ENCODE measurements at regions not wholly inside any gene's neighbourhood (a gene's known extent, or its start where the extent isn't known, plus 50 kb on each side); places are given as distances from the start of the nearest gene placed in this dataset.

DNA sequence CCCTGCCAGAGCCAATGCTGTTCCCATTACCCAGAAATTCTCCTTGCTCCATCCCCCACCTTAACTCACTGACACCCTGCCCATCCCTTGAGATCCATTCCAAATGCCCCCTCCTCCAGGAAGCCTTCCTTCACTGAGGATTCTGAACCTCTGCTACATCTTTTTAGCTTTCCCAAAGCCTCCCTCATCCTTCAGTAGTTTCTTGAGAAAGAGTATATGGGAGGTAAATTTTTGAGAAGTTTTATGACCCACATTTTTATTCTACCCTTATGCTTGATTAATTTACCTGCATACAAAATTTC lies 93.1 kb downstream of the INHBB start:
- no peak for DNase-seq (ENCODE audit: low read depth, low spot score)
- TF ChIP-seq, protein P1, sequence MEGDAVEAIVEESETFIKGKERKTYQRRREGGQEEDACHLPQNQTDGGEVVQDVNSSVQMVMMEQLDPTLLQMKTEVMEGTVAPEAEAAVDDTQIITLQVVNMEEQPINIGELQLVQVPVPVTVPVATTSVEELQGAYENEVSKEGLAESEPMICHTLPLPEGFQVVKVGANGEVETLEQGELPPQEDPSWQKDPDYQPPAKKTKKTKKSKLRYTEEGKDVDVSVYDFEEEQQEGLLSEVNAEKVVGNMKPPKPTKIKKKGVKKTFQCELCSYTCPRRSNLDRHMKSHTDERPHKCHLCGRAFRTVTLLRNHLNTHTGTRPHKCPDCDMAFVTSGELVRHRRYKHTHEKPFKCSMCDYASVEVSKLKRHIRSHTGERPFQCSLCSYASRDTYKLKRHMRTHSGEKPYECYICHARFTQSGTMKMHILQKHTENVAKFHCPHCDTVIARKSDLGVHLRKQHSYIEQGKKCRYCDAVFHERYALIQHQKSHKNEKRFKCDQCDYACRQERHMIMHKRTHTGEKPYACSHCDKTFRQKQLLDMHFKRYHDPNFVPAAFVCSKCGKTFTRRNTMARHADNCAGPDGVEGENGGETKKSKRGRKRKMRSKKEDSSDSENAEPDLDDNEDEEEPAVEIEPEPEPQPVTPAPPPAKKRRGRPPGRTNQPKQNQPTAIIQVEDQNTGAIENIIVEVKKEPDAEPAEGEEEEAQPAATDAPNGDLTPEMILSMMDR (IDR thresholded peaks at IDR 0.05; ENCODE audit: low read depth, low read length): no peak
- in situ Hi-C loops (cut with HindIII; ENCODE audit: low sequenced_read_pairs): no loop called here

DNA sequence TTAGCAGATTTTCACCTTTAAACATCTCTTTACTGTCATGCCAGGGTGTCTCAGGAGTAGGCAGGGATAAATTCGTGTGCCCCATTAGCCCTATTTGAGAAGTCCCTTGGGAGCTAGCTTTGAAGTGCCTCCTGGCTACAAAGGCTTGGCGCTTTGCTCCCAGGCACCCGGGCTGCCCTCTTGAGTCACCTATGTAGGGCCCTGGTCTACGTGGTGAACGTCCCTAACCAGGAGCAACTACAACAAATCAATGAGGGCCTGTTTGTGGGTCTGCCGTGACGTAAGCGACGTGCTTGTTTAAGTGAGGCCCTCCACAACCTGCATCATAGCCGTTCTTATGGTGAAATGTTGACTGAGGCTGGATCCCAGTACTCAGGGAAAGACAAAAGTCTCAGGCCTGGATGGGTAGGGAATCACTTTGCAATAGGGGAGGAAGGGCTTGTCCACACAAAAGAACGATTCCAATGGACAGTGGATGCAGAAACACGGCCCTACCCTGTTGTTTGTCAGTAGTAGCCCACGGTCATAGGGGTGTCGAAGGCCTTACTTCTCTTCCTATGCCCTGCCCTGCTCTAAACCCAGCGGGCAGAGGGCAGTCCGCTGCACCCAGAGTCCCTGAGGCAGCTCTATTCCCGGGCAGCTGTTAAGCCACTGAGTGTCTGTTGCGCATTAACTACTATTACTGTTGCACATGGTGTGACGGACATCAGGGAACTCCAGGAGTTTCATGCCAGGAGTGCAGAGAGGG lies 93.9 kb downstream of the INHBB start:
- TF ChIP-seq, protein P1 (IDR thresholded peaks at IDR 0.05; ENCODE audit: low read depth, low read length): no peak
- in situ Hi-C loops (cut with HindIII; ENCODE audit: low sequenced_read_pairs): no loop called here
- DNase-seq (ENCODE audit: low read depth, low spot score): no peak
- no peak overlapping the region for H3K4me3 ChIP-seq (ENCODE audit: low read depth, low read length)

More for the DNA sequence above, 93.1 kb downstream of the INHBB start:
- no peak overlapping the region for H3K4me3 ChIP-seq (ENCODE audit: low read depth, low read length)

DNA sequence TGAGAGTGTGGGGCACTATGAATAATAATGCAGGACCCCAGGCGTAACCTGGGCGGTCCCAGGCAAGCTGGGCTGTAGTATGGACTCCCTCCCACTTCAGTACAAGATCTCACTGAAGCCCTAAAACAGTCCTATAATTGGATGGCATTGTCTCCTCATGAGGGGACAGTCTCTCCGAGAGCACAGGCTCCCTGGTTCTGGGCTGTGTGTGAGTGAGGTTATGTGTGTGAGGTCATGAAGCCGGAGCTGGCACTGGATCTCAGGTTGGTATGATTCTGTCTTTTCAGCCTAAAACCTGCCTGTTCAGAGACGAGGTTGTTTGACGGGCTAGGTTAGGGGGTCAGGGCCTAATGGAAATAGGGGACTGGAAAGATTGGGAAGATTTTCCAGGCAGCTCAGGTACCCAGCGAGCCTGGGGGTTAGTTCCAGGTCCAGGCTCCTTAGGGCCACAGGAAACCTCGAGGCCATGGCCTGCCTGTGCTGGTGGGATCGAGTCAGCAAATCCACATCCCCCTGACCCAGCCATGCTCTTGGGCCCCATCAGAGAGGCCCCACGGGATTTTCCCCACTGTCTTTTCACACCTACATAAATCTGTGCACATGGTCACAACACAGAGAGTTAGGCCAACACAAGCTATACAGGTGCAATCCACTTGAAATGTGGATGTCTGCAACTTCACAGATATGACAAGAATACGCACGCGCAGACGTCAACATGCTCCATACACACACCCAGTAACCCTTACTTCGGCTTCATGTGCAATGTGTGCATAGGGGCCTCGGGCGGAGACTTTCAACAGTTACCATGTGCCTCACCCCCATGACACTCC lies 94.8 kb downstream of the INHBB start:
- TF ChIP-seq, protein P1 (IDR thresholded peaks at IDR 0.05; ENCODE audit: low read depth, low read length): no peak
- in situ Hi-C loops (cut with HindIII; ENCODE audit: low sequenced_read_pairs): no loop called here

DNA sequence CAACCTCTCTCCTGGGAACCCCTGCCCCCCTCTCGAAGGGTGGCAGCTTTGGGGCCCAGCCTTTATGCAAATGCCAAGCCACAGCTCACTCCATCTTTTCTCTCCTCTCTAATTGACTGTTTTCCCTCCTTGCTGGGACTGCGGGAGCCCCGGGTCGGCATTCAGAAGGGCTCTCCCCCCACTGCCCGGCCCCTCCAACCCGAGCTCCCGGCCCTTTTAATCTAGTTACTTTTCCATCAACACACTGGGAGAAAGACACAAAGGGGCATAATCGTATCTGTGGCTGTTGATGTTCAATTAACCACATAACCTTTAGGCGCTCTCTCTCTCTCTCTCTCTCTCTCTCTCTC lies 95.4 kb downstream of the INHBB start:
- TF ChIP-seq, protein P1 (IDR thresholded peaks at IDR 0.05; ENCODE audit: low read depth, low read length): no peak
- in situ Hi-C loops (cut with HindIII; ENCODE audit: low sequenced_read_pairs): no loop called here
- no peak overlapping the region for H3K4me3 ChIP-seq (ENCODE audit: low read depth, low read length)
- DNase-seq (ENCODE audit: low read depth, low spot score): no peak

More for the DNA sequence above, 94.8 kb downstream of the INHBB start:
- no peak overlapping the region for H3K4me3 ChIP-seq (ENCODE audit: low read depth, low read length)
- DNase-seq (ENCODE audit: low read depth, low spot score): no peak

DNA sequence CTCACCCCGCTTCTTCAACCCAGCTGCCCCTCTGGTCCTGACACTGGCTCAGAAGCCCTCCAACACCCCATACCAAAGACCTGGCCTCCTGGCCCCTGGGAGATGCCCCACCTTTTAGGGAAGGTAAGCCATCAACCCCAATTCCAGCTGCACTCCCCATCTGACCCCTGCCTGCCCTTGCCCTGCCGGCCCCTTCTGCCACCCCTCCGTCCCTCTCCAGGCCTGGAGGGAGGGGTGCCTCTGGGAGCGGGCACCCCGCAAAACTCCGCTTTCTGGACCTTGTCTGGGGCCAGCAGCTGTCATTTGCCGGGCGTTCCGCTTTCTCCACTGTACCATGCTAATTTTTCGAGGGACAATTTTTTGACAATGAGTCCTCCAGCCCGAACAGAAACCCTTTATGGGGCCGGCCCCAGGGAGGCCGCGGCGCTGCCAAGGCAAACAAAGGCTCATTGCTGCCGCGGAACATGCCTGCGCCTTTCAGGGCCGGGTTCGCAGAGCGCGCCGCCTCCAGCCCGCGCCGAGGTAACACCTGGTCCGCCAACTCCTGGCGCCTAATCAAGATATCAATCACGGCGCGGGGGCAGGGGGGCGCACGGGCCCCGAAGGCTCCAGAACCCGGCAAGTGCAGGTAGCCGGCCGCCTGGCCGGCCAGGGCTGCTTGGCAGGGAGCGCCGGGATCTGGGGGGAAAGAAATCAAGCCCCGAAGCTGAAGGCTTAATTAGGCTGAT lies 96.0 kb downstream of the INHBB start:
- in situ Hi-C loops (cut with HindIII; ENCODE audit: low sequenced_read_pairs): no loop called here
- DNase-seq (ENCODE audit: low read depth, low spot score): peak; percentile 38
- TF ChIP-seq, protein P1 (IDR thresholded peaks at IDR 0.05; ENCODE audit: low read depth, low read length): no peak
- peak overlapping the region; percentile 15 for H3K4me3 ChIP-seq (ENCODE audit: low read depth, low read length)

DNA sequence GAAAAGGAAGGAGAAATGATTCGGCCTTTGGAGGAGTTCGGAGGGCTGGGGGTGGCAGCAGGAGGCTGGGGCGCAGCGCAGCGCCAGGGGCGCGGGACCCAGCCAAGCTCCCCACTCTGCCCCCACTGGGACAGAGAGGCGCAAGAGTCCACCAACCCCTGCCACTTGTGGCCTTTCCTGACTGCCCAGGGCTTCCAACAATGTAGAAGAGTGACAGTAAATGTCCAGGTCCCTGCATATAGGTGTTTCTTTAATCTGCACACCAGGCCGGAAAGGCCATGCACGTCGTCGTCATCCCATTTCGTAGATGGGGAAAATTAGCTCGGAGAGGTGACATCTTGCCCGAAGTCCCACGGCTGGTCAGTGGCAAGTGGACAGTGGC lies 96.6 kb downstream of the INHBB start:
- no peak for DNase-seq (ENCODE audit: low read depth, low spot score)
- TF ChIP-seq, protein P1 (IDR thresholded peaks at IDR 0.05; ENCODE audit: low read depth, low read length): no peak
- peak overlapping the region; percentile 15 for H3K4me3 ChIP-seq (ENCODE audit: low read depth, low read length)
- in situ Hi-C loops (cut with HindIII; ENCODE audit: low sequenced_read_pairs): no loop called here

Measured in astrocyte of the spinal cord (primary cell).